ENCODE measurements at regions not wholly inside any gene's neighbourhood (a gene's known extent, or its start where the extent isn't known, plus 50 kb on each side); places are given as distances from the start of the nearest gene placed in this dataset.

DNA sequence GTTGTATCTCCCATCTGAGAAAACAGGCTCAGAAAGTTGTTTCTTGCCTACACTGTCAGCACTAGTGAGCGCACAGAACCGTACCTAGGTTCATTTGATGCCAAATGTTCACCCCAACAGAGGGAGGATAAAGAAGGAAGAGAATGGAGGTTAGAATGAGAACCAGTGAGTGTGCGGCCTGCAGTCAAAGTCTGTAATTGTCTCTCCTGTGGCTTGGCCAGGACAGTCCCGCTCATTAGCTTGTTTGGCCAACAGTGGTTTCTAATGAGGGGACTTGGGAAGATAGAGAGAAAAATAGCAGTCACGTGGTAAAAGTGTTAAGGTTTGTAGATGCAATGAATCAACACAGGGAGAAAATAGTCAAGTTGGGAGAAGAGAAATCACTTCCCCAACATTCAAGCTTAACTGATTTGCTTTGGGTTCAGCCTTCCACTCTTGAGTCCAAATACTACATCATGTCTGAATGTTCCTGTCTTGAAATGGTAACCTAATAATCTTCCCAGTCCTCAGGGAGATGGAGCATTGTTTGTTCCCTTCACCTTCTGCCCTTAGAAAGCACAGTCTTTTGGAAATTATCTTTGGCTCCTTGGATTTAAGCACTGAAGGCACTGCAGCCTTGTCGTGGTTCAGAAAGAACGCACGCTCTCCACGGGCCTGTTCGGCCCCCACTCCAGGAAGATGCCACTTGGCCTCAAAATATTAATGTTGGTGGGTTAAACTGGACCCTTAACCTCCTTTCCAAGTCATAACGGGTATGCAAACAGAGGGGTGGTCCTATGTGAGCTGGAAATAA, 360.4 kb upstream of the ZNF32 start:
- no peak overlapping the region for H3K4me3 ChIP-seq (ENCODE audit: low read depth, low read length)
- in situ Hi-C loops (cut with HindIII; ENCODE audit: low sequenced_read_pairs) = no loop called here
- DNase-seq (ENCODE audit: low read depth, low spot score) = no peak
- TF ChIP-seq, protein P1, sequence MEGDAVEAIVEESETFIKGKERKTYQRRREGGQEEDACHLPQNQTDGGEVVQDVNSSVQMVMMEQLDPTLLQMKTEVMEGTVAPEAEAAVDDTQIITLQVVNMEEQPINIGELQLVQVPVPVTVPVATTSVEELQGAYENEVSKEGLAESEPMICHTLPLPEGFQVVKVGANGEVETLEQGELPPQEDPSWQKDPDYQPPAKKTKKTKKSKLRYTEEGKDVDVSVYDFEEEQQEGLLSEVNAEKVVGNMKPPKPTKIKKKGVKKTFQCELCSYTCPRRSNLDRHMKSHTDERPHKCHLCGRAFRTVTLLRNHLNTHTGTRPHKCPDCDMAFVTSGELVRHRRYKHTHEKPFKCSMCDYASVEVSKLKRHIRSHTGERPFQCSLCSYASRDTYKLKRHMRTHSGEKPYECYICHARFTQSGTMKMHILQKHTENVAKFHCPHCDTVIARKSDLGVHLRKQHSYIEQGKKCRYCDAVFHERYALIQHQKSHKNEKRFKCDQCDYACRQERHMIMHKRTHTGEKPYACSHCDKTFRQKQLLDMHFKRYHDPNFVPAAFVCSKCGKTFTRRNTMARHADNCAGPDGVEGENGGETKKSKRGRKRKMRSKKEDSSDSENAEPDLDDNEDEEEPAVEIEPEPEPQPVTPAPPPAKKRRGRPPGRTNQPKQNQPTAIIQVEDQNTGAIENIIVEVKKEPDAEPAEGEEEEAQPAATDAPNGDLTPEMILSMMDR (IDR thresholded peaks at IDR 0.05; ENCODE audit: low read depth, low read length) = no peak

DNA sequence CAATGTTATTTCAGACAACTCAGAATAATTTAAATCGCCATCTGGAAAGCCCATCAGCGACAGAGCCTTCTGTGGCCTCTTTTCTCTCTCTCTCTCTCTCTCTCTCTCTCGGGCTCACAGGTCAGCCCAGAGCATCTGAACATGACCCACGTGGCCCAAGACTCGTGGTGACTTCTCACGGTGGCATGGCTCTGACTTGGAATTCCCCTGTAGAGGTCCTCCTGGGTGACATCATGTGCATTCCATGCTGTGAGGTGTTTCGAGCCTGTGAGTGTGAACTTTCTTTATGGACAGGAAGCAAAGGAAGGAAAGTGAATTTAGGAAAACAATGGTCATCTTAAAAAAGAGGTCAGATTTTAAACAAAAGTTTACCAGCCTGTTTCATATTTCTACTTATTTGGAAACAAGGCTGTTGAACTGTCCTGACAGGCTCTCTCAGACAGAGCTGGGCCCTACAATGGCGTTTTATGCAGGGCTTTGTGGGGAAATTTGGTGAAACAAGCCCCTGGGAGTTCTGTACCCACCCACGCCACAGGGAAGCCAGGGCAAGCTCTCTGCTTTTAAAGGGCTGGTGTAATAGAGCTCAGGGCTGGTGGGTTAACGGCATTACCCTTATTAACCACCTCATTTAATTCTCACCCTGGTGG, 359.7 kb upstream of the ZNF32 start:
- in situ Hi-C loops (cut with HindIII; ENCODE audit: low sequenced_read_pairs) = no loop called here
- no peak for DNase-seq (ENCODE audit: low read depth, low spot score)
- TF ChIP-seq, protein P1 (IDR thresholded peaks at IDR 0.05; ENCODE audit: low read depth, low read length) = no peak
- no peak overlapping the region for H3K4me3 ChIP-seq (ENCODE audit: low read depth, low read length)

DNA sequence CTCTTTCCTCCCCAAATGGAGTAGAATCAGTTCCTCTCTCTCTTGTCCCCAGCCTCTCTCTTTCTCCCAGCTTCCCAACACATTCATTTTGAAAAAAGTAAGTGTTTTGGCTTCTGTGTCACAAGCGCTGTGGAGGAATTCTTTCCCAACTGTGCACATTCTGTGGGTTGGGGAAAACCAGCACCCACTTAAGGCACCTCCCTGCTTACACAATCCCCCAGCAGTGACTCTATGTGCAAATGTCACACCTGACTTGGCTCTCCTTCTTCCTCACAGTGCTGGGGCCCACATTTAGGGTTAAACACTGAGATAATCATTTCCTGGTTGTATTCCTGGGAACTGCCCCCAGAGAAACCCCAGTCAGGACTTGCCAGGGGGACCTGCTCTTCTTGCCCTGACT, 358.1 kb upstream of the ZNF32 start:
- TF ChIP-seq, protein P1 (IDR thresholded peaks at IDR 0.05; ENCODE audit: low read depth, low read length) = no peak
- no peak for DNase-seq (ENCODE audit: low read depth, low spot score)
- in situ Hi-C loops (cut with HindIII; ENCODE audit: low sequenced_read_pairs) = no loop called here
- H3K4me3 ChIP-seq (ENCODE audit: low read depth, low read length) = no peak overlapping the region

DNA sequence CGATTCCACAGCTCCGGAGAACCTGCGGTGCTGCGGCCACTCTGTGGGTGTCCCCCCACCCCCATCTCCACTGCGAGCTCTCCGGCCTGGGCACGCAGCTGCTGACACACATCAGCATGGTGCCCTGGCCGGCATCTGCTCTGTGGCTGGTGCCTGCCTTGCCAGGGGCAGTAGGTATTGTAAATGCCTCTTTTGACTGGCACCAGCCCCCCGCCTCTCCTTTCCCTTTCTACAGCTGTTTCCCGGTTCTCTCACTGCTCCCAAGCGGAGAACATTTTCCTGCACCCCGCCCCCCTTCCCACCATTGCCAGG, 357.1 kb upstream of the ZNF32 start:
- no peak overlapping the region for H3K4me3 ChIP-seq (ENCODE audit: low read depth, low read length)
- in situ Hi-C loops (cut with HindIII; ENCODE audit: low sequenced_read_pairs) = no loop called here
- TF ChIP-seq, protein P1 (IDR thresholded peaks at IDR 0.05; ENCODE audit: low read depth, low read length) = no peak
- no peak for DNase-seq (ENCODE audit: low read depth, low spot score)

DNA sequence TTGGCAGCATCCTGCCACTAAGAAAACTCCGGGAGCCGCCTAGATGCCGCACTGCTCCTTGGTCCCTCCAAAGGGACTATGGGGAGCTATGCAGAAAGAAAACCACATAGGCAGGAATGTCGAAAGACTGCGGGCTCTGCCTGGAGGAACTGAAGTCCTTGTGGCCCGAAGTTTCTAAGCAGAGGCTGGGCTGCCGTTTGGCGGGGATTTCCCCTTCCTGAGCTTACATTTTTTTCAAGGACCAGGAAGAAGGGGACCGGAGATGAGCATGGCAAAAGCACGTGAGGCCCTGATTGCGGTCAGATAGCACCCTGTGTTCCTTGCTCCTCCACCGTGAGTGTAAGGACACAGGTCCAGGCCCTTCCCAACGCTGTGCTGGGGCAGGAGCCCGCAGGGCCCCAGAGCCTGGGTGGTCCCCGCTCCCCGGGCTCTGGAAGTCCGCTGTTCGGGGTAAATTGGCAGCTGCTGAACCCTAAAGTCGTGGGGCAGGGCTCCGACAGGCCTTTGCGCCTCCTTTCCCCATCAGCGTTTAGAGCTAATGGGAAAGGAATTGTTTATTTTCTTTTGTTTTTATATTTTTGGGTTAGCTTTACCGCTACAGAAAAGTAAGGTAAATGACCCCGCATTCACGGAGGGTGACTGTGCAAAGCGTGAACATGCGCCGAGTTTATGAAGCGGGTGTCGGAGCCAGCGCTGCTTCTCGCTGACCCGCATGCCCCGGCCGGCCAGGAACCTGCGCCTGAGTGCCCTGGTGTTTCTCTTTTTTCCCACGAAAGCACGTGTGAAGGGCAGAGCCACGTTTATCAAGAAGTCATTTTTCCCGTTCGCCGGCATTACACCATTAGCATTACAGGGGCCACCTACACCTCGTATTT, 356.5 kb upstream of the ZNF32 start:
- TF ChIP-seq, protein P1 (IDR thresholded peaks at IDR 0.05; ENCODE audit: low read depth, low read length) = no peak
- H3K4me3 ChIP-seq (ENCODE audit: low read depth, low read length) = no peak overlapping the region
- DNase-seq (ENCODE audit: low read depth, low spot score) = no peak
- in situ Hi-C loops (cut with HindIII; ENCODE audit: low sequenced_read_pairs) = no loop called here

DNA sequence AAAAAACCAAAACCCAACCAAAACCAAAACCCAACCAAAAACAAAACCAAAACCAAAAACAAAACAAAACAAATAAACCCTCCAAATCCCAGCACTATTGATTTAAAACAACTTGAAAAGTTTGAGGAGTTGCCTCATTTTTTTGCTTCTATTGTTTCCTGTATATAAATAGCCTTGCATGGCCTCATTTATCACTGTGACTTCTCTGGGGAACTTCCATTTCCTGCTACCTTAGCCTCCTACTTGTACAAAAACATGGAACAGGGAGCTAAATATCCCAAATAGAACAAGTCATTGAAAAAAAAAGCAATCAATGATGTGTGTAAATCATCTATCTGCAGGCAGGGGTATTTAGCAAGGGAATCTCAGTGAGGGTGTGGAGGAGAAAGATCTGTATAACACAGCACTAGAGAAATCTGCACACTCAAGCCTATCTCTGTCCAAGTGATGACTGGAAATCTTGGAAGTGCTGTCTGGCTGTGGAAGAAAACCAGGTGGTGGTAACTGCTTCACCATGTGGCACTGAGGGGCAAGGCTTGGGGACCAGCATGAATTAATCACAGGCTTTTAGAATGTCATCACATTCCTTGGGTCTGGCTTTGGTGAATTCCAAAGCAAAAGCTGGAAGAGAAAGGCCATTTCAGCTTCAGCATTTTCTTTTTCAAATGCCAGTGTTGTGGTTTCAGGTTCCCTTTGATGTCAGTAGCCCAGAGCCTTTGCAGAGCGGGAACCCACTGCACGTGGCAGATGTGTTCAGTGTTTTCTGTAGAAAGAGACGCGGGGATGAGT, 349.5 kb upstream of the ZNF32 start:
- peak; percentile 4 for DNase-seq (ENCODE audit: low read depth, low spot score)
- no peak overlapping the region for H3K4me3 ChIP-seq (ENCODE audit: low read depth, low read length)
- in situ Hi-C loops (cut with HindIII; ENCODE audit: low sequenced_read_pairs) = no loop called here
- TF ChIP-seq, protein P1 (IDR thresholded peaks at IDR 0.05; ENCODE audit: low read depth, low read length) = no peak
